ENCODE measurements at regions not wholly inside any gene's neighbourhood (a gene's known extent, or its start where the extent isn't known, plus 50 kb on each side); places are given as distances from the start of the nearest gene placed in this dataset.
"Not testable (repeated sequence)": the region's sequence is repeated elsewhere in the genome, so short reads cannot be mapped to it uniquely, and the experiment has no call there.

DNA sequence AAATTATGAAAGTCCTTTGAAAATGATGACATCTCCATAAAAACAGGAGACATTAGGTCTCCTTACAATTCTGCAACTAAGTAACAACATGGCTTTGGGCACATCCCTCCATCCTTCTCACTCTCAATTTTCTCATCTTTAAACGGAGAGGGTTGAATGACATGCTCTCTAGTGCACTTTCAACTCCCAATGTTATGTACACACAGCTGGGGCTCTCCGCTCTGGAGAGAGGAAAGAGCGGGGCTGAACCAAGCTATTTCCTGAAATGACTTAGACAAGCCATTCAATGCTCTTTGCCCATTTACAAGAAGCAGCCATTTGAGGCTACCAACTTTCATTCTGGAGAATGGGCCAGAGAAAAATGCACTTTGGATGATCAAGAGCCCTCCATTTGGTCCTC lies 144.2 kb upstream of the BNIP2 start:
- DNase-seq (ENCODE audit: low spot score) = no peak

GRCh38 chr15:59830873-59831272 lies 141.8 kb upstream of the BNIP2 start:
- no peak for DNase-seq (ENCODE audit: low spot score)

DNA sequence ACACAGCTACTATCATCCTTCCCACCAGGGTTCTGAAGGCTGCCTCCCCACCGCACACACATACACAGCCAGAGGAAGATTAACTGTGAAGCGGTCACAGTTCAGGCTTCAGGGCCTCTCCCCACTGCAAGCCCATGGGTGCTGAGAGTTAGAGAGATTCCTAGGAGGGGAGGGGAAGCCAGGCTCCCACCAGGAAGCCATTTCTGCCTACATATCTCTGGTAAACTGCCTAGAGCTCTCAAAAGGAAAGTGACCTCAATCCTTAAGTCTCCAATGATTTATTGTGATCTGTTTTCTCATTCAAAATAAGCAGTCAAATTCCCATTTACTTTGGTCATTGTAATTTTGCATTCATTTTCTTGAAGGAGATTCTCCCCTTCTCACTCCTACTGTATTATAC lies 141.0 kb upstream of the BNIP2 start:
- DNase-seq (ENCODE audit: low spot score) = no peak

- DNase-seq (ENCODE audit: low spot score) = no peak
These were observed 139.7 kb upstream of the BNIP2 start for GRCh38 chr15:59828861-59829260.

DNA sequence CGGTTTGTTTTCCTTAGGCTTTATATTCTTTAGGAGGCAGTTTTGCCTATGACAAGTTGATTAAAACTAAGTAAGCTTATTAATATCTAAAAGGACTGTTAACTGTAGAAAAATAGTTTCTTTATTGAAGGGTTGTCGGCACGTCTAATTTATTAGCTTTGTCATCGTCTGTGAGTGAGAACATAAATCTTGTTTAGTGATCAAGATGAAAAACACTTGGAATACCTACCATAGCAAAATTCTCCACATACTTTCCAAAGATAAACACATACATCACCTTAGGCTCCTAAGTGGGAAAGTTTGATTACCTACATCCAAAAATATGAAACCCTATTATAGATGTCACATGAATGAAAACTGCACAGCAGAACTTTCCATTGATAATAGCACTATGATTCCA lies 139.1 kb upstream of the BNIP2 start:
- DNase-seq (ENCODE audit: low spot score) = no peak

DNA sequence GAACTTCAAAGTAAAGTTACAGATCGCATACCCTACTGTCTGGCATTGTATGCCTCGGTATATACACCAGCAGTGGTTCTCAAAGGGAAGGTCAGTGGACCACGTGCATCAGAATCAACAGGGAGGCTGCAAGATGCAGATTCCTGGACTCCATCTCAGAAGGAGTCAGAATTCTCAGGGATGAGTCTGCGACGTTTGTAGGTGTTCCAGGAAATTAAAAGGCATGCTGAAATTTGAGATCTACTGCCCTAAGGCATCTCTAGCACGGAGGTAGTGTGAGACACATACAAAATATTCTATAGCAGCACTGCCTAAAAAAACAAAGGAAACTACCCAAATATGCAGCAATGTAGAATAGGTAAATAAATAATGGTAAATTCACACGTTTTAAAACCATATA lies 136.8 kb upstream of the BNIP2 start:
- no peak for DNase-seq (ENCODE audit: low spot score)

GRCh38 chr15:59821286-59821685 lies 132.2 kb upstream of the BNIP2 start:
- DNase-seq (ENCODE audit: low spot score) = no peak

DNA sequence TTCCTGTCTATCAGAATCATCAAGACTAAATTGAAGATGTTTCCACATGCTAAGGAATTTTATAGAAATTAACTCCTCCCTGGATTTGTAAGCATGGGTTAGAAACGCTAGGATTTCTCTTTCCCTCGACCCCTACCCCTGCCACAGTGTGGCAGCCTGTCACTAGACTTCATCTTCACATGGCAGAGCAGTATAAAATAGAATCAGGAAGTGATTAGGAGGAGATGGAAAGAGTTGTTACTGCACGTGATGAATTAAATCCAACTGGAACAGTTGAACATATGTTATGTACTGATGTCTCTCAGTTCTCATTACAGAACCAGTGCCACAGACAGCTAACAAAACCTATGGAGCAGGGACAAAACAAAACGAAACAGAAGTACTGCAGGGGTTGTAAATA lies 130.0 kb upstream of the BNIP2 start:
- no peak for DNase-seq (ENCODE audit: low spot score)

DNA sequence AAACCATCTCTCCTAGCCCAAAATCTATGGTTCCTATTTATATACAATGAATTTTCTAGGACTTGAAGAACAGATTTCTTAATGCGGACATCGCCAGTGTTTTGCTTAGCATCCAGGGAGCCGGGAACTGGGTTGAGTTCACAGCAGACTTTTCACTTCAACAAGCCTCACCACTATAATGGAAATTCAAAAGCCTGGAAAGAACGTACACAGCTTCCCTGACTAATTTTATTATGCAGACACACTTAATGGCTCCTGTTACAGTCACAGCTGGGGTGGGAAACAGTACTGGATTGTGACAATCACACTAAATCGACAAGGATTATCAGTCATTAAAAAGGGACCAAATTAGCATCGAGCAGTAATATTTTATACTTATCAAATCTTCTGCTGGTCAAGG lies 129.2 kb upstream of the BNIP2 start:
- no peak for DNase-seq (ENCODE audit: low spot score)

DNA sequence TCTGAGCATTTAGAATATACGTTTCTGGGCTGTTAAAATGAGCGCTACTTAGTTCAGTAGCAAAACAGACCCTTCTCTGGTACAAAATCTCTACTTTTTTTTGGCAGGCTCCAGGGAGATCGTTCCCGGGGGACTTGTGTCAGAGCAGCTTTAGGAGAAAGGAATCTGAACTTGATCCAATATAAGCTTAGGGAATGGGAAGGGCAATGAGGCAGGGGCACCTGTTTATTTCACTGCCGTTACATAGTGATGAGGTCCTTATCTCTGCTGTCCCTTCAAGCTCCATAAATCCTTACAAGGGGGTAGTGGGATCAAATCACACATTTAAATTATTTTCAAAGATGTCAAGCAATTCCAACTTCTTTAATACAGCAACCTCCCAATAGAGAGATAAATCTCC lies 128.7 kb upstream of the BNIP2 start:
- DNase-seq (ENCODE audit: low spot score) = no peak

- DNase-seq (ENCODE audit: low spot score) = no peak
These were observed 127.9 kb upstream of the BNIP2 start for GRCh38 chr15:59817053-59817452.

DNA sequence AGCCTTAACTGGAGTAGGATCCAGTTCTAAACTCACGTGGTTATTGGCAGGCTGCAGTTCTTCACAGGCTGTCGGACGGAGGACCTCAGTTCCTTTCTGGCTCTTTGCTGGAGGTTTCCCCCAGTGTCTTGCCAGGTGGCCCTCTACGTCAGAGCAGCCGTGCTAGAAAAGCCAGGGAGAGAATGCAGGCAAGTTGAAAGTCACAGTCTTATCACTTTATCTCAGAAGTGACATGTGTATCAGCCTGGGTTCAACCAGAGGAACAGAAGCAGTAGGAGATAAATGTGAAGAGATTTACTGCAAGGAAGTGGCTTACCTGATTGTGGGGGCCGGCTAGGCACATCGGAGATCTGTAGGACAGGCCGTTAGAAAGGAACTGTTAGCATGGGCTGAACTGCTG lies 125.3 kb upstream of the BNIP2 start:
- no peak for DNase-seq (ENCODE audit: low spot score)

- DNase-seq (ENCODE audit: low spot score) = no peak
These were observed 123.8 kb upstream of the BNIP2 start for GRCh38 chr15:59812889-59813288.

- no peak for DNase-seq (ENCODE audit: low spot score)
These were observed 123.2 kb upstream of the BNIP2 start for GRCh38 chr15:59812250-59812870.

- not testable (repeated sequence) for DNase-seq (ENCODE audit: low spot score)
These were observed 114.3 kb upstream of the BNIP2 start for GRCh38 chr15:59803293-59803966.

DNA sequence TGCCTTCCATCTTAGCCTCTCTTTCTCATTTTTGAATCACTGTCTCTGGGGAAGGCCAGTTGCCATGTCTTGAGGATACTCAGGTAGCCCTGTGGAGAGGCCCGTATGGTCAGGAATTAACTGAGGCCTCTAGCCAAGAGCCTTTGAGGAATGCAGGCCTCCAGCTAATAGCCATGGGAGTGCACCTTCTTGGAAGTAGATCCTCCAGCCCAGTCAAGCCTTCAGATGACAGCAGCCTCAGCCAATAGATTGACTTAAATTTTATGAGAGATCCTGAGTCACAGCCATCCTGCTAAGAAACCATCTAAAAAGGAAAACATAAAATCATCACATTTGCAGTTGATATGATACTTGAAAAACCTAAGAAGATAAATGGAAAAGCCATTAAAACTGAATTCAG lies 112.5 kb upstream of the BNIP2 start:
- no peak for DNase-seq (ENCODE audit: low spot score)

DNA sequence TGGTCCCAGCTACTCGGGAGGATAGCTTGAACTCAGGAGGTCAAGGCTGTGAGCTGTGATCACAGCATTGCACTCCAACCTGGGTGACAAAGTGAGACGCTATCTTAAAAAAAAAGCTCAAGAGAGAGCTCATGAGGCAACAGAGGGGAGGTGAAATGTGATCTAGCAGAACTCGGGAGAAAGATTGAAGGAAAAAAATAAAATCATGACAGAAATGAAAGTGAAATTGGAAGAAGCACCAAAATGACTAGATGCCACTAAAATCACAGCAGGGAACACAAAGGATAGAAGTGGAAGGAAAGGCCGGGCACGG lies 109.4 kb upstream of the BNIP2 start:
- DNase-seq (ENCODE audit: low spot score) = no peak

DNA sequence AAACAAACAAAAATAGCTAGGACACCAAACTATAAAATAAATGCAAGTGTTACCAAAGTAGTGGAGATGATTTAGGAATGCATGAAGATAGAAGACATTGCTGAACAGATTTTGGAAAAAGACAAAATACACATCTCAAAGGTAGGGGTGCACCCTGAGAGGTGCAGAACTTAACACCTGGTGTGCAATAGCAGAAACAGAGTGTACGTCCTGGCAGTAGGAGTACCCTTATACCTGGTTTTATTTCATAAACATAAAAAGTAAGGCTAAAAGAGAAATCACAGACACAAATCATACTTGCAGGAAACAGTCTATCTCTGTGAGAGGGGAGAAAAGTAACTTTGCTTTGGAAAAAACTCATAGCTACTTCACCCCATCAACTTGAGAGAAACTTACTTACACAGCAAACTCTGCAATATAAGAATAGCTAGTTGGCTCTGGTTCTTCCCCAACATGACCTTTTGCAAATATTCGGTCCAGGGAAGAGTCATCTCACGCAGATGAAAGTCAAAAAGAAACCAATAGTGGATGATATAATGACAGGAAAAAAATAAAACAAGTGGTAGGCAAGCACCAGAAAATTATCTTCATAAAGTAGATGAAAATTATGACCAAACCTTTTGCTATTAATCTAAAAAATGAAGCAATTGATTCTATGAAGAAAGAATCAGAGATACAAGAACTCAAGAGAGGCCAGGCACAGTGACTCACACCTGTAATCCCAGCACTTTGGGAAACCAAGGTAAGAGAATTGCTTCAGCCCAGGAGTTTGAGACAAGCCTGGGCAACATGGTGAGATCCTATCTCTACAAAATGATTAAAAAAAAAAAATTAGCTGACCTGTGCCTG lies 108.9 kb upstream of the BNIP2 start:
- DNase-seq (ENCODE audit: low spot score) = no peak

DNA sequence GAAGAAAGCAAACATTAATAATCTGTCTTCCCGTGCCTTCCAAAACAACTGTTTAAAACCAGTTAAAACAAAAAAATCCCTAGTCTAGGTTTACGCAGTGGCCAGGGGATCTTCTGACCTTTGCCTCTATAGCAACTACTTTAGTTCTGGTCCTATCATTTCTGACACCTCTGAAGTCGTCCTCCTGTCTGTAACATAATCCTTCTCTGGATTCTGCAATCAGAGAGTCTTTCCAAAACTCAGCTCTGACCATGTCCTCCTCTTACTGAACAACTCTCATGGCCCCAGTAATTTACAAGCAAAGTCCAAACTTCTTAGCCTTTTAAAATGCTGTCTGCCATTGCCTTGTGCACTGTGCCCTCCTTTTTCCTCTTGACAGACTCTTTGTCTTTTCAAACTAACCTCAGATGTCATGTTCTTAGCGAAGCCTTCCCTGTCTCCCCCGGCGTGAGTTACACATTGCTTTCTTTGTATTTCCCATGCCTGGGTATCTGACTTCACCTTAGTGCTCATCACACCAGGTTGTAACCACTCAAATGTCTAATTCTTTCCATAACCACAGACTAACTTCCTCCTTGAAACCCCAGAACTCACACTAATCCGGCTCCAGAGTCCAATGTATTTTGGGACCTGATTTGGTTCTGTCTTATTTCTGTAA lies 105.2 kb upstream of the BNIP2 start:
- DNase-seq (ENCODE audit: low spot score) = no peak

- no peak for DNase-seq (ENCODE audit: low spot score)
These were observed 103.2 kb upstream of the BNIP2 start for GRCh38 chr15:59792359-59792758.

- DNase-seq (ENCODE audit: low spot score) = no peak
These were observed 102.6 kb upstream of the BNIP2 start for GRCh38 chr15:59791755-59792154.

GRCh38 chr15:59791079-59791478 lies 102.0 kb upstream of the BNIP2 start:
- no peak for DNase-seq (ENCODE audit: low spot score)

GRCh38 chr15:59786466-59786865 lies 97.3 kb upstream of the BNIP2 start:
- not testable (repeated sequence) for DNase-seq (ENCODE audit: low spot score)

Data from pons (tissue), 1 donor.